HUES48 (cell line): ENCODE measurements at regions not wholly inside any gene's neighbourhood (a gene's known extent, or its start where the extent isn't known, plus 50 kb on each side); places are given as distances from the start of the nearest gene placed in this dataset.
A peak's percentile ranks its signal among the peaks of the same experiment; 100 is the strongest.

Experiments
- H3K27ac ChIP-seq: one replicate; pipeline ENCODE4 v1.7.0; 2013; ENCODE audit warnings: low read depth, low read length, inconsistent platforms
- H3K27me3 ChIP-seq: 2 replicates; pipeline ENCODE4 v1.6.1; 2013; ENCODE audit warnings: mild to moderate bottlenecking, low read length; ENCODE audit not compliant: control insufficient read depth, insufficient read depth
- H3K36me3 ChIP-seq: 2 replicates; pipeline ENCODE4 v1.6.1; 2013; ENCODE audit warnings: low read length; ENCODE audit not compliant: control insufficient read depth, insufficient read depth
- H3K4me1 ChIP-seq: 2 replicates; pipeline ENCODE4 v1.6.1; 2013; ENCODE audit warnings: mild to moderate bottlenecking, low read length; ENCODE audit not compliant: control insufficient read depth, insufficient read depth
- H3K4me3 ChIP-seq: 2 replicates; pipeline ENCODE4 v1.5.1; 2013; ENCODE audit warnings: mild to moderate bottlenecking, low read depth, low read length
- H3K9ac ChIP-seq: 2 replicates; pipeline ENCODE4 v1.6.1; 2013; ENCODE audit warnings: mild to moderate bottlenecking, low read depth, low read length, moderate library complexity
- H3K9me3 ChIP-seq: 2 replicates; pipeline ENCODE4 v1.6.1; 2013; ENCODE audit warnings: low read length; ENCODE audit not compliant: control insufficient read depth, insufficient read depth

- no peaks in the 10 kb centered on the region for H3K36me3 ChIP-seq
- H3K4me1 ChIP-seq = no peaks in the 10 kb centered on the region
- peaks cover 10% of the 10 kb centered on the region for H3K9me3 ChIP-seq
- H3K9ac ChIP-seq = no peak overlapping the region
- no peak overlapping the region for H3K4me3 ChIP-seq
- no peaks in the 10 kb centered on the region for H3K27me3 ChIP-seq
- H3K27ac ChIP-seq = no peak overlapping the region
Measured at GRCh38 chr9:99682870-99683269, 138.8 kb upstream of the NR4A3 start.

- Histone ChIP-seq H3K36me3 (no peaks in the 10 kb centered on the region), H3K27ac (no peak overlapping the region), H3K27me3 (no peaks in the 10 kb centered on the region), H3K9ac (no peak overlapping the region), H3K4me3 (no peak overlapping the region), H3K4me1 (no peaks in the 10 kb centered on the region), H3K9me3 (no peaks in the 10 kb centered on the region)
Measured at GRCh38 chr9:99690573-99690972, 131.1 kb upstream of the NR4A3 start.

GRCh38 chr9:99693888-99694287 is 127.8 kb upstream of the NR4A3 start:
- no peaks in the 10 kb centered on the region for H3K36me3 ChIP-seq
- no peak overlapping the region for H3K27ac ChIP-seq
- H3K4me3 ChIP-seq = no peak overlapping the region
- no peak overlapping the region for H3K9ac ChIP-seq
- H3K9me3 ChIP-seq = no peaks in the 10 kb centered on the region
- no peaks in the 10 kb centered on the region for H3K4me1 ChIP-seq
- no peaks in the 10 kb centered on the region for H3K27me3 ChIP-seq

GRCh38 chr9:99694393-99694792 is 127.3 kb upstream of the NR4A3 start:
- H3K27ac ChIP-seq = no peak overlapping the region
- H3K9me3 ChIP-seq = no peaks in the 10 kb centered on the region
- H3K4me1 ChIP-seq = no peaks in the 10 kb centered on the region
- no peaks in the 10 kb centered on the region for H3K27me3 ChIP-seq
- no peaks in the 10 kb centered on the region for H3K36me3 ChIP-seq
- no peak overlapping the region for H3K4me3 ChIP-seq
- no peak overlapping the region for H3K9ac ChIP-seq

GRCh38 chr9:99699396-99699795 is 122.3 kb upstream of the NR4A3 start:
- Histone ChIP-seq H3K9me3 (peaks cover 3% of the 10 kb centered on the region; the same call in 1 of the 2 replicates), H3K36me3 (no peaks in the 10 kb centered on the region), H3K27ac (no peak overlapping the region), H3K4me3 (no peak overlapping the region), H3K4me1 (no peaks in the 10 kb centered on the region), H3K9ac (no peak overlapping the region), H3K27me3 (no peaks in the 10 kb centered on the region)

- no peaks in the 10 kb centered on the region for H3K36me3 ChIP-seq
- H3K27me3 ChIP-seq = no peaks in the 10 kb centered on the region
- no peaks in the 10 kb centered on the region for H3K4me1 ChIP-seq
- no peak overlapping the region for H3K9ac ChIP-seq
- no peak overlapping the region for H3K27ac ChIP-seq
- H3K4me3 ChIP-seq = no peak overlapping the region
- no peaks in the 10 kb centered on the region for H3K9me3 ChIP-seq
Measured at GRCh38 chr9:99712214-99712613, 109.5 kb upstream of the NR4A3 start.

GRCh38 chr9:99713838-99714306 is 107.8 kb upstream of the NR4A3 start:
- H3K27me3 ChIP-seq = no peaks in the 10 kb centered on the region
- no peak overlapping the region for H3K4me3 ChIP-seq
- H3K36me3 ChIP-seq = no peaks in the 10 kb centered on the region
- H3K4me1 ChIP-seq = no peaks in the 10 kb centered on the region
- no peak overlapping the region for H3K9ac ChIP-seq
- H3K9me3 ChIP-seq = no peaks in the 10 kb centered on the region
- no peak overlapping the region for H3K27ac ChIP-seq

- Histone ChIP-seq H3K4me1 (peaks cover 19% of the 10 kb centered on the region), H3K9ac (no peak overlapping the region), H3K4me3 (no peak overlapping the region), H3K9me3 (0 out of 2 replicates have a peak, but pooled peaks cover 5% of the 10 kb centered on the region), H3K36me3 (no peaks in the 10 kb centered on the region), H3K27me3 (no peaks in the 10 kb centered on the region), H3K27ac (no peak overlapping the region)
Measured at GRCh38 chr9:99718631-99719030, 103.1 kb upstream of the NR4A3 start.

- Histone ChIP-seq H3K36me3 (no peaks in the 10 kb centered on the region), H3K27me3 (no peaks in the 10 kb centered on the region), H3K9ac (no peak overlapping the region), H3K4me1 (peaks cover 24% of the 10 kb centered on the region), H3K27ac (no peak overlapping the region), H3K4me3 (no peak overlapping the region), H3K9me3 (0 out of 2 replicates have a peak, but pooled peaks cover 5% of the 10 kb centered on the region)
Measured at GRCh38 chr9:99720455-99721050, 101.1 kb upstream of the NR4A3 start.

GRCh38 chr9:99721898-99722297 is 99.8 kb upstream of the NR4A3 start:
- 0 out of 2 replicates have a peak, but pooled peaks cover 5% of the 10 kb centered on the region for H3K9me3 ChIP-seq
- no peak overlapping the region for H3K9ac ChIP-seq
- H3K27ac ChIP-seq = no peak overlapping the region

GRCh38 chr9:99722877-99723276 is 98.8 kb upstream of the NR4A3 start:
- Histone ChIP-seq H3K27me3 (no peaks in the 10 kb centered on the region), H3K9ac (no peak overlapping the region), H3K4me3 (no peak overlapping the region), H3K9me3 (0 out of 2 replicates have a peak, but pooled peaks cover 5% of the 10 kb centered on the region), H3K36me3 (no peaks in the 10 kb centered on the region), H3K27ac (peak overlapping the region; percentile 61), H3K4me1 (peaks cover 24% of the 10 kb centered on the region)

More at GRCh38 chr9:99721898-99722297, 99.8 kb upstream of the NR4A3 start:
- Histone ChIP-seq H3K27me3 (no peaks in the 10 kb centered on the region), H3K36me3 (no peaks in the 10 kb centered on the region), H3K4me3 (no peak overlapping the region), H3K4me1 (peaks cover 24% of the 10 kb centered on the region)
